ENCODE measurements at regions not wholly inside any gene's neighbourhood (a gene's known extent, or its start where the extent isn't known, plus 50 kb on each side); places are given as distances from the start of the nearest gene placed in this dataset.

DNA sequence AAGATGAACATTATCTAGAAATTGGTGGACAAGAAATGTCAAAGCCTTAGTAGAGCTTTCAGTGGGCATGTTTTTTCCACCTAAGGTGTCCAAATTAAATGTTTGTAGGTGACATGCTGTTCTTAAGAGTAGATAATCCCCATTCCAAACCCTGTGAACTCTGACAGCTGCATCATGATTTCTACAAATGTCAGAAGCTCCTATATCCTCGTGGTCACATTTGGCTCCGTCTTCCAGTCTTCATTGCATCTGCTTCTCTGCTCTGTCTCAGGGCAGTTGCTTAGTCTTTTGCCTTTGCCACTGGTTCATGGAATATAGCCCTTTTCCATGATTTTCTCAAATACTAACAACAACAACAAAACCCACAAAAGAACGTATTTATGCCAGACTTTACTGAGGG is 234.5 kb downstream of the DLEU7 start:
- TF ChIP-seq, protein P1, sequence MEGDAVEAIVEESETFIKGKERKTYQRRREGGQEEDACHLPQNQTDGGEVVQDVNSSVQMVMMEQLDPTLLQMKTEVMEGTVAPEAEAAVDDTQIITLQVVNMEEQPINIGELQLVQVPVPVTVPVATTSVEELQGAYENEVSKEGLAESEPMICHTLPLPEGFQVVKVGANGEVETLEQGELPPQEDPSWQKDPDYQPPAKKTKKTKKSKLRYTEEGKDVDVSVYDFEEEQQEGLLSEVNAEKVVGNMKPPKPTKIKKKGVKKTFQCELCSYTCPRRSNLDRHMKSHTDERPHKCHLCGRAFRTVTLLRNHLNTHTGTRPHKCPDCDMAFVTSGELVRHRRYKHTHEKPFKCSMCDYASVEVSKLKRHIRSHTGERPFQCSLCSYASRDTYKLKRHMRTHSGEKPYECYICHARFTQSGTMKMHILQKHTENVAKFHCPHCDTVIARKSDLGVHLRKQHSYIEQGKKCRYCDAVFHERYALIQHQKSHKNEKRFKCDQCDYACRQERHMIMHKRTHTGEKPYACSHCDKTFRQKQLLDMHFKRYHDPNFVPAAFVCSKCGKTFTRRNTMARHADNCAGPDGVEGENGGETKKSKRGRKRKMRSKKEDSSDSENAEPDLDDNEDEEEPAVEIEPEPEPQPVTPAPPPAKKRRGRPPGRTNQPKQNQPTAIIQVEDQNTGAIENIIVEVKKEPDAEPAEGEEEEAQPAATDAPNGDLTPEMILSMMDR (IDR thresholded peaks at IDR 0.05), result no peak
- no peak for TF ChIP-seq POLR2A (IDR thresholded peaks at IDR 0.05)
- TF ChIP-seq POLR2AphosphoS5 (IDR thresholded peaks at IDR 0.05), result no peak
